Choroid plexus epithelial cell (primary cell): ENCODE measurements at regions not wholly inside any gene's neighbourhood (a gene's known extent, or its start where the extent isn't known, plus 50 kb on each side); places are given as distances from the start of the nearest gene placed in this dataset.

ENCODE experiments used
- DNase-seq: peaks from one replicate; pipeline ENCODE4 v3.0.0-alpha.2; 2010; ENCODE audit warnings: low read depth
- H3K4me3 ChIP-seq: 2 replicates; pipeline ENCODE4 v1.5.1; 2011; ENCODE audit warnings: low read depth, mild to moderate bottlenecking, control low read depth, low read length, moderate library complexity
- TF ChIP-seq, protein P1 (sequence below): conservative IDR thresholded peaks from 2 replicates; pipeline ENCODE4 v1.5.1; 2011; ENCODE audit warnings: low read depth, mild to moderate bottlenecking, control low read depth, inconsistent platforms, low read length, moderate library complexity

- TF ChIP-seq, protein P1, sequence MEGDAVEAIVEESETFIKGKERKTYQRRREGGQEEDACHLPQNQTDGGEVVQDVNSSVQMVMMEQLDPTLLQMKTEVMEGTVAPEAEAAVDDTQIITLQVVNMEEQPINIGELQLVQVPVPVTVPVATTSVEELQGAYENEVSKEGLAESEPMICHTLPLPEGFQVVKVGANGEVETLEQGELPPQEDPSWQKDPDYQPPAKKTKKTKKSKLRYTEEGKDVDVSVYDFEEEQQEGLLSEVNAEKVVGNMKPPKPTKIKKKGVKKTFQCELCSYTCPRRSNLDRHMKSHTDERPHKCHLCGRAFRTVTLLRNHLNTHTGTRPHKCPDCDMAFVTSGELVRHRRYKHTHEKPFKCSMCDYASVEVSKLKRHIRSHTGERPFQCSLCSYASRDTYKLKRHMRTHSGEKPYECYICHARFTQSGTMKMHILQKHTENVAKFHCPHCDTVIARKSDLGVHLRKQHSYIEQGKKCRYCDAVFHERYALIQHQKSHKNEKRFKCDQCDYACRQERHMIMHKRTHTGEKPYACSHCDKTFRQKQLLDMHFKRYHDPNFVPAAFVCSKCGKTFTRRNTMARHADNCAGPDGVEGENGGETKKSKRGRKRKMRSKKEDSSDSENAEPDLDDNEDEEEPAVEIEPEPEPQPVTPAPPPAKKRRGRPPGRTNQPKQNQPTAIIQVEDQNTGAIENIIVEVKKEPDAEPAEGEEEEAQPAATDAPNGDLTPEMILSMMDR, result no peak
- no peak overlapping the region for H3K4me3 ChIP-seq
- no peak for DNase-seq
These were observed 155.0 kb downstream of the SETD4 start for GRCh38 chr21:35905096-35905962.

GRCh38 chr21:35900539-35900938 lies 159.8 kb downstream of the SETD4 start:
- TF ChIP-seq, protein P1, result no peak
- no peak for DNase-seq
- no peak overlapping the region for H3K4me3 ChIP-seq

DNA sequence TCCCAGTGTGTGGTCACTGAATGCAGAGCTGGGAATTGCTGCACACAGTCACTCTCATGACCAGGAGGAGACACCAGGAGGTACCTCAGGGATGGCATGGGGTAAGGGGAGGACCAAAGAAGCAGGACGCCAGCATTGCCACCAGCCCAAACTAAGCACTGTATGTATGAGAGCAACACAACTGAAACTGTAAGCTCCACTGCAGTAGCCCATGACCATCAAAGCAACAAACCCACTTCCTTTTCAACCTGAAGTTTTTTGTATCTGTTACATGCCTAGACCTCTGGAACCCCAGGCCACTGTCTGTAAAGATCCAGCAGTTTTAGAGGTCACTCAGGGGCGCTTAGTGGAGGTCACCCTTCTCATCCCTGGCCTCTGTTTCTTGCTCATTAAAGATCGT lies 164.3 kb downstream of the SETD4 start:
- H3K4me3 ChIP-seq, result no peak overlapping the region
- TF ChIP-seq, protein P1, result no peak
- DNase-seq, result no peak

DNA sequence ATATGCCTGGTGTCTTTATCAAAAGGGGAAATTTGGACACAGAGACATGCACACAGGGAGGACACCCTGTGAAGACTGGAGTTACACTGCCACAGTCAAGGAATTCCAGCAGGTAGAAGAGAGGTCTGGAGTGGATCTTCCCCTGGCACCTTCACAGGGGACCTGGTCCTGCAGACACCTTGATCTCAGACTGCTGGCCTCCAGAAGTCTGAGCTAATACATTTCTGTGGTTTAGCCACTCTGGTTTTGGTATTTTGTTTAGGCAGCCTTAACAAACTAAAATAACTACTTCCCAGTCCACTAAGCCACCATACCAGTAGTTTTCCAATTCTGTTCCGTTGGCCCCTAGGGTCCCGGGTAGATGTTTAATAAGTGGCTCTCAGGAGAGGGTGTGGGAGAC lies 164.7 kb downstream of the SETD4 start:
- TF ChIP-seq, protein P1, result no peak
- H3K4me3 ChIP-seq, result no peak overlapping the region
- no peak for DNase-seq

GRCh38 chr21:35893156-35893555 lies 167.2 kb downstream of the SETD4 start:
- H3K4me3 ChIP-seq, result no peak overlapping the region
- no peak for DNase-seq
- TF ChIP-seq, protein P1, result no peak

GRCh38 chr21:35886887-35887286 lies 173.4 kb downstream of the SETD4 start:
- H3K4me3 ChIP-seq, result no peak overlapping the region
- TF ChIP-seq, protein P1, result no peak
- DNase-seq, result no peak
